NCI-H2171 (cell line): ENCODE measurements at regions not wholly inside any gene's neighbourhood (a gene's known extent, or its start where the extent isn't known, plus 50 kb on each side); places are given as distances from the start of the nearest gene placed in this dataset.

ENCODE experiments used
- DNase-seq: peaks from one replicate; lab custom pipeline; 2025; lab: John Stamatoyannopoulos, UW

GRCh38 chr16:8271344-8271743, 319.0 kb downstream of the TMEM114 start:
- no peak for DNase-seq

GRCh38 chr16:8262299-8262698, 328.0 kb downstream of the TMEM114 start:
- no peak for DNase-seq

- no peak for DNase-seq
These were observed 330.2 kb downstream of the TMEM114 start for GRCh38 chr16:8260140-8260539.

GRCh38 chr16:8258523-8258922, 331.8 kb downstream of the TMEM114 start:
- DNase-seq = no peak

- DNase-seq = no peak
These were observed 332.8 kb downstream of the TMEM114 start for GRCh38 chr16:8257561-8257960.

GRCh38 chr16:8254405-8254804, 335.9 kb downstream of the TMEM114 start:
- DNase-seq = no peak

GRCh38 chr16:8253718-8254117, 336.6 kb downstream of the TMEM114 start:
- DNase-seq = no peak

- DNase-seq = no peak
These were observed 338.6 kb downstream of the TMEM114 start for GRCh38 chr16:8251727-8252126.

- DNase-seq = no peak
These were observed 339.0 kb downstream of the TMEM114 start for GRCh38 chr16:8251298-8251697.

- no peak for DNase-seq
These were observed 342.3 kb downstream of the TMEM114 start for GRCh38 chr16:8247993-8248392.

- no peak for DNase-seq
These were observed 346.3 kb downstream of the TMEM114 start for GRCh38 chr16:8243981-8244380.

GRCh38 chr16:8241408-8241807, 348.9 kb downstream of the TMEM114 start:
- no peak for DNase-seq

GRCh38 chr16:8239443-8239842, 350.9 kb downstream of the TMEM114 start:
- DNase-seq = no peak

- DNase-seq = no peak
These were observed 352.9 kb downstream of the TMEM114 start for GRCh38 chr16:8237452-8237851.

GRCh38 chr16:8236816-8237215, 353.5 kb downstream of the TMEM114 start:
- no peak for DNase-seq

GRCh38 chr16:8230497-8230896, 359.8 kb downstream of the TMEM114 start:
- no peak for DNase-seq

GRCh38 chr16:8229011-8229520, 361.2 kb downstream of the TMEM114 start:
- no peak for DNase-seq

- no peak for DNase-seq
These were observed 373.1 kb downstream of the TMEM114 start for GRCh38 chr16:8217201-8217600.

- no peak for DNase-seq
These were observed 385.5 kb downstream of the TMEM114 start for GRCh38 chr16:8204769-8205168.

GRCh38 chr16:8204096-8204495, 386.2 kb downstream of the TMEM114 start:
- no peak for DNase-seq

- no peak for DNase-seq
These were observed 387.2 kb downstream of the TMEM114 start for GRCh38 chr16:8203101-8203500.

GRCh38 chr16:8200839-8201238, 389.5 kb downstream of the TMEM114 start:
- no peak for DNase-seq

GRCh38 chr16:8199390-8199789, 390.9 kb downstream of the TMEM114 start:
- no peak for DNase-seq

GRCh38 chr16:8194794-8195193, 395.5 kb downstream of the TMEM114 start:
- no peak for DNase-seq

- no peak for DNase-seq
These were observed 401.5 kb downstream of the TMEM114 start for GRCh38 chr16:8188841-8189240.
